ENCODE measurements at regions not wholly inside any gene's neighbourhood (a gene's known extent, or its start where the extent isn't known, plus 50 kb on each side); places are given as distances from the start of the nearest gene placed in this dataset.

DNA sequence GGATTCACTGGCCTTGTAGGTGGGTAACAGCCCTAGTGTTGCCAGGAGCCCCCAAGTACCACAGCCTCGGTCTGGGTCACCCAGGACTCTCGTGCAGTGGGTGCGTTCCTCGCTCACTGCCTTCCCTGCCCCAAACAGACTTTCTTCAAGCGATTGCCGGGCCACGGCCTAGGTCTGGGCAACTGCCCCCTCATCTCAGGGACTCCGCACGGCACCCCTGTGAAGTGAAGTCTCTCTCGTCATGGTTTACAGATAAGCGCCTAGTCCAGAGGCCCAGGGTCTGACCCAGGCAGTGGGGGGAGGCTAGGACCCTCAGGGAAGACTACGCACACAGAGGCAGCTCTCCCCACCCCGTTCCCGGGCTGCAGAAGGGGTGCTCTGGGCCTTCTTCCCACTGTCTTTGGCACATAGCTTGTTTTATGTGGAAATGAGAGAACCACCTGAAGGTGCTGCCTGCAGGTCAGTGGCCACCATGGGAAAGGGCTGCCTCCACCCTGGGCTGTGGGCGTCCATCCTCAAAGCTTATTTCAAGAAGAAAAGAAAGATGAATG lies 220.8 kb downstream of the ERMARD start:
- no peak for DNase-seq

DNA sequence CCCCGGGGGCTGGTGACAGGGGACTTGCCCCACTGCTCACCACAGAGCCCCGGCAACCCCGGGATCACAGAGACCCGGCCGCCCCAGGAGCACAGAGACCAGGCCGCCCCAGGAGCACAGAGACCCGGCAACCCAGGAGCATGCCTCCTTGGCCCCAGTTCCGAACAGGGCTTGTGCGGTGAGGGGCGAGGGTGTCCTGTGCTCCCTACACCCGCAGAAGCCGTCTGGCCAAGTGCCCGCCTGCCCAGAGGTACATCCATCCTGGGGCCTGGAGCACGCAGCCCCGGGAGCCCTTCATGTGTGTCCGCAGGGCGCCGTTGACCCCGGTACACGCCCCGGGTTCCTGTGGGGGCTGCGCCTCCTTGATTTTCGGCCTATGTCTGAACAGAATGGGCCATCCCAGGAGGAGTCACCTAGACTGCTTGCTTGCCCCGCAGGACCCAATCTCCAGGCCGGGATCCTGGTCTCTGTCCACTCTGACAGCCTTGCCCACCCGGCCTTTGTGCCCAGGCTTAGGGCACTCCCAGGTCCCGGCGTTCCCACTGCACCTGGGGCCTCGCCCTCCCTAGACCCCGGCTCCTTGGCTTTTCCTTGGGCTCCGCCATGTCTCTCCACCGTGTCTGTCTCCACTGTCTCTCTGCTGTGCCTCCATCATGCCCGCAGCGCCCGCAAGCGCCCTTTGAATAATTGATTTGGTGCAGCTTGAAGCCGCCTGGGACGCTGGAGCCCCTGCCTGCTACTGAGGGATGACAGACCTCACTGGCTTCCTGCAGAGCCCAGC lies 219.8 kb downstream of the ERMARD start:
- DNase-seq, result no peak

DNA sequence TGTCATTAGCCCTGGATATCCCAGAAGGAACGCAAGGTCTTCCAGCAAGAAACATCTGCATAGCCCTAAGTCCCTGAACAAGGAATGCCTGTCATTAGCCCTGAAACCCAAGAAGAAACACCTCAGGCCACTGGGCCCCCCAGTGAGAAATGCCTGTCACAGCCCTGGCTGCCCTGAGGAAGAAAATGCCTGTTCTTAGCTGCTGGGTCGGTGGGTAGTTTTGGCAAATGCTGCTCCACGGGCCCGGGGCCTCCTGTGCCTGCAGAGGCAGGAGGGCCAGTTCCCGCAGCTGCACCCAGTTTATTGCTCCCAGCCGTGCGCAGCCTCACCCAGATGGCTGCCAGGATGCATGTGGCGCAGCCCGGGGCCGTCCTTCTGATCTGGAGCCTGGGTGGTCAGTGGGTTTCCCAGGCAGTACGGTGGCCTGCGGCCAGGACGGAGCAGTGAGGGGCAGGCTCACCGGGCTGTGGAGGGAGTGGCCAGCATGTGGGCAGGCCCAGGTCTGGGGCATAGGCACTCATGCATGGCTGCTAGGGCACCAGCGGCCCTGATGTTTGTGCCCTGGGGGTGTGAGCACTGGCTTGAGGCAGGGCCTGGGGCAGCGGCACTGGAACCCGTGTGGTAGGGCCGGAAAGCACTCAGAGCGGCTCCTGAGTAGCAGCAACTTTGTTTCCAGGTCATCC lies 219.0 kb downstream of the ERMARD start:
- DNase-seq, result no peak

DNA sequence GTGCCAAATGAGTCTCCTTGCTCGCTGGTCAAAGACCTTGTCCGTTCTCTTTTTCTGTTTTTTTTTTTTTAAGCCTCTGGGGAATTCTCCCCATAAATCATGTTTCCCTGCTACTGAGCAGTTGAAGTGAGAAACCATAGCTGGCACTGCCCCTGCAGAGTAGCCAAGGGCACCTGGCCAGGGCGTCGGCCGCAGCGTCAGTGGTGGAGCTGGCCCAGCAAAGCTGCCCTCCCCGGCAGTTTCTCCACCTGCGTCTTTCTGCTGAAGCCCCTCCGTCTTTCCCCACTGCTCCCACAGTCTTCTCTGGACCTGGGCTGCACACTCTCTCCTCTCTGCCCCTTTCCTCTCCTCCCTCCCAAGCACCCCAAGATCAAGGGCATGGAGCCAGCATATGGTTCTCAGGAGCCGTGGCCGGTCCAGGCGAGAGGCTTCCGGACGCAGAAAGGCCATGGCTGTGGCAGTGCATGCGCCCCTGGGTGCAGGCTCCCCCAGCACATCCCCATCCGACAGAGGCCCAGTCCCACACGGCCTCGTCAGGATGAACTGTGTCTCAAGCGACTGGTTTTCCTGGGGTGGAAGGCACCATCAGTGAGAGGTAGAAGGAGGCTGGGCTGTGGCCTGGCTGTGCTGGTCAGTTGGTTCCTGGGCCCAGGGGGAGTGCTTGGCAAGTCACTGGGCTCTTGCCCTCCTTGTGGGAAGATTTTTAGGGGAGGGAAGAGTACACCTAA lies 218.1 kb downstream of the ERMARD start:
- DNase-seq, result no peak

- DNase-seq, result no peak
Observed at GRCh38 chr6:169968541-169969270, 217.3 kb downstream of the ERMARD start.

DNA sequence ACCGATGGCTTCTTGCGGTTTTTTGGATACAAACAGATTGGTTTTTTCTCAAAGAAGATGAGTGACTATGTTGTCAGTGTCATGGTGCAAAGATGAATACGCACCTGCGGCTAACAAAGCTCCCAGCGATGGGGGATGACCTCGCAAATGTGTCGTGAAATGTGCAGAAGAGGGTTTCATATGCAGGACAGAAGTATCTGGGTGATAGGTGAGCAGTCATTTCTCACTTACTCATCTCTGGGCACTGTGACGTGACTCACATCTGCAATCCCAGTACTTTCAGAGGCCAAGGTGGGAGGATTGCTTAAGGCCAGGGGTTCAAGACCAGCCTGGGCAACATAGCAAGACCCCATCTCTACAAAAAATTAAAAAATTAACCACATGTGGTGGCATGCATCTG lies 216.3 kb downstream of the ERMARD start:
- no peak for DNase-seq

DNA sequence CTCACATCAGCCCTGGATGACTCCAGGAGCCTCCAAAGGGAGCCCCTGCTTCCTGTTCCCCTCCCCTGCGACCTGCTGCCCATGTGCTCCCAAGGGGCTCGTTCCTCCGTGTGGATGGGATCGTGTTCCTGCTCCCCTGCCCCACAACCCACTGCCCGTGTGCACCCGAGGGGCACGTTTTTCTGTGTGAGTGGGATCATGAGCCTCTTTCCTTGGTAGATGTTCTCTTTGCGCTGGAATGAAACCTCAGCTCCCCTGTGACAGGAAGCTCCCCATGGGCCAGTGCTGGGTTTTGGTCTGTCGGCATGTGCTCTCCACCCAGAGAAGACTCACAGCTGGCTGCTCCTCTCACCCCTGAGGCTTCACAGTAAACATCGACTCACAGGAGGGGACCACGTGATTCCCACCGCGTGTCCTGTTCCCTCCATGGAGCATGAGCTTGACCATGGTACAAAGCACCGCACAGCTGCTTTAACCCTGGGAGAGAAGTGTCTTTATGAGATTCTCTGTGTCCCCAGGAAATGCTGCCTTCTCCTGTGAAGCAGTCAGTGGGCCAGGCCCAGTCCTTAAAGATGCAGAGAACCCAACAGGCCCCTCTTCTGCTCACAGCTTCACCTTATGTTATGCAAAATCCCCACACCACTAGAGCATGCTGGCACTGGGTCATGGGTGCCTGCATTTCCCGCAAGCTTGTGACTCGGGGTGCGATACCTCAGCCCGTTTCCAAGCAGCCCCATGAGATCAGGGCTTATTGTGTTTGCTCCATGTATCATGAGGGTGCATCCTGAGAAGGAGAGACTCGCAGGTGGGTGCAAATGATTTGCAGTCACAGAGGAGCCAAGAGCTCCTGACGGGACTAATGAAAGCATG lies 215.1 kb downstream of the ERMARD start:
- no peak for DNase-seq

GRCh38 chr6:169965657-169966311 lies 214.4 kb downstream of the ERMARD start:
- no peak for DNase-seq

DNA sequence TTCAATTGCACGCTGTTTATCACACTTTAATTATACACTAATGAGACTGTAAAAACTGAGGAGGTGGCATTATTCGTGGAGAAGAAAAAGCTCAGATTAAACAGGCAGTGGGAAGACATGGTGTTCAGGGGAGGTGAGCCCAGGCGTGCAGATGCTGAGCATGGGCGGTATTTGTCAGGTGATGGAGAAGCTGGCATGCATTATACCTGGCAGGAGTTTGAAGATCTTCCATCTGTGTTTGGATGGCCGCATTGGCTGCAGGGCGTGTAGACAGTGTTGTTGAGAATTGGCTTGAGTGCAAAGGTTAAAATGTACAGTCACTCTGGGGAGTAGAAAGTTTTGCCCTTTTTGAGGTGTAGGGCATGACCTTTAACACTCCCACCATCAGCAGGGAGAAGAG lies 213.8 kb downstream of the ERMARD start:
- DNase-seq, result no peak

GRCh38 chr6:169964486-169965180 lies 213.2 kb downstream of the ERMARD start:
- no peak for DNase-seq

DNA sequence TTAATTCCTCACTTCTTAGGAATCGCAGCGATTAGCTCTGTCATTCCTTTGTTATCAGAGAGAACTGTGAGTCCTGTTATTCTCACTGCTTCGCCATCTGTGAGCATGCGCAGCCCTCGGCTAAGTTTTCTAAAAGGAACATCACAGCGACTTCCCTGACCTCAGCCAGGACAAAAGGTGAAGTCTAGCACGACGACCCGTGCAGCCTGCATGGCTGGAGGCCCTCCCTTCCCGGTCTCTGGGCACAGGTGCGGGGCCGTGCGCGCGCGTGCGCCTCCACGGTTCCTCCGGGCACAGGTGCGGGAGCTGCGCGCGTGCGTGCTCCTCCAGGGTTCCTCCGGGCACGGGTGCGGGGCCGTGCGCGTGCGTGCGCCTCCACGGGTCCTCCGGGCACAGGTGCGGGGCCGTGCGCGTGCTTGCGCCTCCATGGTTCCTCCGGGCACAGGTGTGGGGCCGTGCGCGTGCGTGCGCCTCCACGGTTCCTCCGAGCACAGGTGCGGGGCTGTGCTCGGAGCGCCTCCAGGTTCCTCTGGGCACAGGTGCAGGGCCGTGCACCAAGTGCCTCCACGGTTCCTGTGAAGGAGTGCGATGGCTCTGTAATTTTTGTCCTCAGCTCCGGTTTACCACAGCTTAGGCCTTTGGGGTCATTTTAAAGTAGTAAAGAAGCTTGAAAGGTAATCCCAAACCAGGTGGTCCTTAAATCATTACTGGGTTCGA lies 212.3 kb downstream of the ERMARD start:
- DNase-seq, result no peak

DNA sequence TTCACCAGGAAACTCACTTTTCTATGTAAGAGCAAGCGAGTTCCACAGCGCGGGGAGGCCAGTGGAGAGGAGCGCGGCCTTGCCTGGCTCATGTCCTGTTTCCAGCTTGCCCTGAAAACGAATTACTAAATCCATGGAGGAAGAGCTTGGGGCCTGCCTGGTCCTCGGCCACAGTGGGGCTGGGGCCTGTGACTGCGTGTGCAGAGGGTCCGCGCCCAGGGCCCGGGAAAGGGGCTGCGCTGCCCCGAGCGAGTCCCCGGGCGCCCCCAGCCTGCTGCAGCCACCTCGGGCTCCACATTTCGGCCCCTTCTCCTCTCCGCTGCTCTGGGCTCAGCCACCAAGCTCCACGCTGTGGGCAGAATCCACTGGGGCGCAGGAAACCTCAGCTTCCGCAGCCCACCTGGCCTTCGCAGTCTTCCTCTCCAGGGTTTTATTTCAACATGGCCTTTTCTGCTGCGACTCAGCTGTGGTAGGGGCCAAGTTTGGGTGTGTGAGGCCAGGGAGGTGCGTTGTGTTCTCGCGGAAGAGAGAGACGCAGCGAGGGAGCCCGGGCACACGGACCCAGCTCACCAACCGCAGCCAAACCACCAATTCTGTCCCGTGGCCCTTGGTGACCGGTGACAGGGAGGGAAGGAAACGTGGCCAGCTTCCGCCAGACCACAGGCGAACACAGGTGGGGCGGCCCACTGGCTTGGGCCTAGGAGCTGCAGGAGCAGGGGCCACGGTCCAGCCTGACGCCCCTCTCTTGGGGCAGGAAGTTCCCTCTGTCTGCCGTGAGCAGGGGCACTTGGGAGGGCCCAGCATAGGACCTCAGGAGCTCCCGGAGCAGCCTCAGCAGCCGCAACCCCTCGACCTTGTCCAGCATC lies 211.4 kb downstream of the ERMARD start:
- no peak for DNase-seq

DNA sequence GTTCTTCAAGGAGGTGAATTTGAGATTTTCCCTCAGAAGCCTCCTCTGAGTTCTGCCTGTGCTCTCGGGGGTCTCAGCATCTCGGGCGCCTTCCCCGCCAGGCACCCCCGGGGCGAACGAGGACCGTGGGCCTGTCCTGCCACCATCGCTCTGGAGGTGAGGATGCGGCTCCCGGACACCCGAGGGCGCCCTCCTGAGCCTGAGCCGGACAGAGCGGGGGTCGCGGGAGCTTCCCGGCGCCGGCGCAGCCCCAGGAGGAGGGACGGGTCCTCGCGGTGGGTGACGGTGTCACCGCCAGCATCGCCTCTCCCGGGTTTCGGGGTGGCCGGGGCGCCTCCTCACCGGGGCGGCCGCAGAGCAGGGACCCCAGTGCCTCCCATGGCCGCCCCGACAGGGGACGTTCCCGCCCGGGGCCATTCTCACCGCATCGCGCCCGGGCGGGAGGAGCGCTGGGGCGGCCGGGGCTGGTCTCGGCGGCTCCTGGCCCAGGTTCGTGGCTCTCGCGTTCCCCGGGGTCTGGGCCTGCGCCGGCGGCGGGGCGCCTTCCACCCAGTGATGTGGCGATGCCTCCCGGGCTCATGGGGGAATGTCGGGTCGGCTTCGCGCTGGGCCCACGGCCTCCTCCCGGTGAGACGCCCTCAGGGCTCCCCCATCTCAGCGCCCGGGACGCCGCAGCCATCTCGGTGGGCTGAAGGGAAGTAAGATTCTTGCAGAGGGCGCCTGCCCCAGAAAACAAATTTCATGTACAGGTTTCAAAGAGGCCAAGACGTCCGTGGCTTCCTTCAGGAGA lies 210.5 kb downstream of the ERMARD start:
- no peak for DNase-seq

- DNase-seq, result no peak
Observed at GRCh38 chr6:169960886-169961611, 209.6 kb downstream of the ERMARD start.

DNA sequence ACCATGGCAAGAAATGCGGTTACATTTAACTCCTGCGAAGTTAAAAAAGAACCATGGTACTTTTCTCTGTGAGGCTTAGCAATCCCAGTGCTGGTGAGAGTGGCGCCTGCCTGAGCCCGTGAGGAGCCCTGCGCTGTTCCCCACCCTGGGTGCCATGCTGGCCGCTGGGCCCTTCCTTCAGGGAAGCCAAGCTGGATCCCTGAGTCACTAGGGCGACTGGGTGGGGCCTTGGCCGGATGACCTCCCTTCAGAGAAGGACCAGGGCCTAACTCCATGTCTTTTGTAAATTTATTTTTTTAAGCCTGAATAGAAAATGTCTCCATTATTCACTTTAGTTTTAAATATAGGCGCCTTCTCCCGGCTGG lies 209.1 kb downstream of the ERMARD start:
- no peak for DNase-seq

DNA sequence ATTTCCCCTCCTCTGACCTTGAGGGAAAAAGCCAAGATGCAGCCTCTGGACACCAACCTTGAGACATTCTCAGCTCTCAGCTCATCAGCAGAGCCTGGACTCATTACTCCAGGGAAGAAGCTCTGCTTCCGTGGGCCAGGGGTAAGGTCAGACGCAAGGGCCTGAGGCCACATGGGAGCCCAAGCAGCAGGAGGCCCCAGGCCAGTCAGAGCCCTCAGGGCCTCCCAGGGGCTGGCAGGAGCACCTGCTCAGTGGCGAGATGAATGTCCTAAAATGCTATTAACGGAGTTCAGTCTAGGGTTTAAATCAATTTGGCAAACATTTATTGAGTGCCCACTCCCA lies 208.6 kb downstream of the ERMARD start:
- DNase-seq, result no peak

GRCh38 chr6:169959136-169960002 lies 207.9 kb downstream of the ERMARD start:
- DNase-seq, result no peak
